GM12872 (cell line): ENCODE measurements at regions not wholly inside any gene's neighbourhood (a gene's known extent, or its start where the extent isn't known, plus 50 kb on each side); places are given as distances from the start of the nearest gene placed in this dataset.

ENCODE experiments used
- CTCF ChIP-seq: IDR thresholded peaks from 3 replicates; pipeline ENCODE4 v1.5.1; 2011; ENCODE audit warnings: low read depth, mild to moderate bottlenecking, low read length, moderate library complexity; ENCODE audit not compliant: insufficient read depth

DNA sequence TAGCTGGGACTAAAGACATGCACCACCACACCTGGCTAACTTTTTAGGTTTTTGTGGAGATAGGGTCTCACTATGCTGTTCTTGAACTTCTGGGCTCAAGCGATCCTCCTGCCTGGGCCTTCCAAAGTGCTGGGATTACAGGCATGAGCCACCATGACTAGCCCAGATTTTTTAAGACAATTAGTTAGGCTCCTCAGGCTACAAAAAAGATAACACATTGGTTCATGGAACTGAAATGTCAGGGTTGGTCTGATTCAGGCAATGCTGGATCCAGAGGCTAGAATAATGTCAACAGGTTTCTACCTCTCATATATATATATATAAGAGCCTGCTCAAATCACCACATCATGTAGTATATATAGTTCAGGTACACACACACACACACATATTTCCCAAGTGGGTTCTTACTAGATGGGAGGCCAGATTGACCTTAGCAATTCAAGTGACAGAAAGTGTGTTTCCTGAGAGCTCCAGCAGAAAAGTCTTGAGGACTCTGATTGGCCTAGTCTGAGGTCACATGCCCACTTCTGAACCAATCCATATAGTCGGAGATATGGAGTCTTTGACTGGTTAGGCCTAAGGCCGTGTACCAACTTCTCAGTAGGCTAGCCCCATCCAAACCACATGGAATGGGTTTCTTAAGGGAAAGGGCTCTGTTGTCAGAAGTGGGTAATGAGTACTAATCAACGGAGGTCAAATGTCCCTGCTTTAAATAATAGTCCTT is 72.6 kb upstream of the LAPTM4A start:
- no peak for TF ChIP-seq CTCF

DNA sequence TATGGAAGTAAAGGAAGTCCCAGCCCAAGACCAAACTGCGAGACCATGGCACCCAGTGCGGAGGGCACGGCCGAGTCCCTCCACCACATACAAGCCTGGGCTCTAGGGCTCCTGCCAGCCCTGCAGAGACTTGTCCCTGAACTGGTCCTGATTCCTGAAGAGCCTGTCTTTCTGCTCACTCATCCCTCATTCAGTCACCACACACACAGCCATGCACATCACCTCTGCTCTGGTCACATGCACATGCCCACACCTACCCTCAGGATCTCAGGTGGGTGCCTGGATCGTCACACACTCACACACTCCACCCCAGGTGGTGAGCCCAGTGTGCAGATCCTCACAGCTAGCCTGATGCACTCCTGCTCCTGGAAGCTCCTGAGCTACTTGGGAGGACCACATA is 71.4 kb upstream of the LAPTM4A start:
- TF ChIP-seq CTCF: no peak

GRCh38 chr2:20120569-20121416 is 69.4 kb upstream of the LAPTM4A start:
- no peak for TF ChIP-seq CTCF

DNA sequence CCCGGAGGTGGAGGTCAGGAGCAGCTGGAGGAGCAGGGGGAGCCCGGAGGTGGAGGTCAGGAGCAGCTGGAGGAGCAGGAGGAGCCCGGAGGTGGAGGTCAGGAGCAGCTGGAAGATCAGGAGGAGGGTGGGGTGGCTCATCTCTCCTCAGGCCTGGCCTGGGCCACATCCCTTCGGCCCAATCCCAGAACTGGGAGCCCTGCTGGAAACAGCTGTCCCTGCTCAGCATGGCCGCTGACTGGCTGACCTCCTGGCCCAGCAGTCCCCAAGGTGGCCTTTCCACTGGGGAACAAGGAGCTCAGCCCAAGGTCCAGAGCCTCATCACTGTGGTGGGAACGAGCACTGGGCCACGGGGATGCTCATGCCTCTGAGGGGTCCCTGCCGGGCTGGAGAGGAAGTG is 66.6 kb upstream of the LAPTM4A start:
- no peak for TF ChIP-seq CTCF

DNA sequence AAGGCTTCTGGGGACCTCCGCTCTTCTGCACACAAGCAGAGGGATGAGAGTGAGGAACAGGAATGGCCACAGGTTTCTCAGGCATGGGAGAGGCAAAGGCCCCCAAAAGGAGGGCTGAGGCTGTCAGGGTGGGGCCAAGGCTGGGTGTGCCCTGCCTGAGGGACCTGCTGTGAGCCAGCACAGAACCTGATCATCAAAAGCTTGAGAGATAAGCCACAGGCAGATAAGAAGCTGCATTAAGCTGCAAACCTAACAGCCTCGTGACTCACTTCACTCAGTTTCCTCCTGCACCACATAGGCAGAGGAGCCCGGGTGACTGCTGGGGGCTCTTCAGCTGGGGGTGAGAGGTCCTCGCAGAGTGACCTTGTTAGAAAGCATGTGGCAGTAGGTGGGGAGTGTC is 64.5 kb upstream of the LAPTM4A start:
- no peak for TF ChIP-seq CTCF

GRCh38 chr2:20115374-20115773 is 63.9 kb upstream of the LAPTM4A start:
- TF ChIP-seq CTCF: no peak

DNA sequence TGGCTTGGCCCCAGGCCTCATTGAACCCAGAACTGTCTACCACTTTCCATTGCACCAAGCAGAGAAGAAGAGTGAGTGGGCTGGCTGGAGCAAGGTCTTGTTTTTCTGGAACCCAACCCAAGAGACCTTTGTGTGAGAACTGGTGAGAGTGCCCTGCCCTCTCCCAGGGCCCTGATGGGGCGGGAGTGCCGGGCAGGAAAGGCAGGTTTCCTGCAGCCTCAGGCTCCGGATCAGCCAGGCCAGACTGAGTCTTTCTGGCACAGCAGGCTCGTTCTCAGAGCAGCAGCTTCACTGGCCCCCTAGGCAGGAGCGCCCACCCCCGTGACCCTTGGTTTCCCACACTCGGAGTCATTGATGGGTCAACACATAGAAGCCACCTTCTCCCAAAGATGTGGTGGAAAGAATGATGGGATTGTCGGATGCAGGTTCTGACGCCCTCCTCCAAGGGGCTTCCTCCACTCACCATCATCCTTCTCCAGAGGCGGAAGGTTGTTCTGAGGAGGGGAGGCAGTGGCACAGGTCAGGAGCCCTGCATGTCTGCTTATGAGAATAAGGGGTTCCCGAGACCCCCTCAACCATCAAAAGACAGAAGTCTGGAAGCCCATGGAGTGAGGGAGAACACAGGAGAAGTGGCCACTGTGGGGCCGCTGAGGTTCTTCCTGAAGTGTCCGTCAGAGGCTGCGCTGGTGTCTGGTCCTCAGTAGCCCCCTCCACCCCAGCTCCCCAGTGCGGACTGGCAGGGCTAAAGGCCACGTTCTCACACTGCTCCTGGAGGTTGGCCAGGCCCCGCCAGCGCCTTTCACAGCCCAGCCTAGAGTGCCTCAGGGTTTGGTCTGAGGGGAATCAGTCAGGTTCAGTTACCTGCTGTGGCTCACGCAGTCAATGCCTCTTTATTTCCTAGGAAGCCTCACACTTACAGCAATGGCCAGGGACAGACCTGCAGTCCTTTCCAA is 62.8 kb upstream of the LAPTM4A start:
- TF ChIP-seq CTCF: no peak
